ENCODE measurements at regions not wholly inside any gene's neighbourhood (a gene's known extent, or its start where the extent isn't known, plus 50 kb on each side); places are given as distances from the start of the nearest gene placed in this dataset.

DNA sequence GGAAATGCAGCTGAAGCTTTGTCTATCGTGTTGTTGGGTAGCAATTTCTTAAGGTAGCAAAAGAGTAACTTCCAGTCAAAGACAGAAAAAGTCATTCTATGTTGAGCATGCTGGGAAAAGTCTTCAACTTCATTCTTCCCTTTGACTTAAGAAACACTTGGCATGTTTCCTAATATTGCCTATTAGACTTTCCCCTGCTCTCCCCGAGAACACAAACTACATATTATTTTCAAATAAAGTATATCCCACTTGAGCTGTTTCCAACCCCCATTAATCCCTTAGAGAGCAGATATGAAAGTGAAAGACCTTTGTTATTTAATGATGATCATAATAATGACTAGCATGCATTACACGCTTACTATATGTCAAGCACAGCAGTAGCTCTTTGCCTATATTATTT lies 136.0 kb upstream of the SPOPL start:
- Histone ChIP-seq H4K20me1 (ENCODE audit: insufficient read depth, low read length) (no peaks in the 10 kb centered on the region), H3K27ac (ENCODE audit: low read depth, low read length) (no peak overlapping the region), H3K27me3 (ENCODE audit: insufficient read depth, low read length) (no peaks in the 10 kb centered on the region), H3K9ac (ENCODE audit: low read length) (no peak overlapping the region), H3K36me3 (ENCODE audit: insufficient read depth, low read length) (no peaks in the 10 kb centered on the region), H3K79me2 (ENCODE audit: insufficient read depth, low read length) (no peaks in the 10 kb centered on the region), H3K4me1 (ENCODE audit: insufficient read depth, low read length) (no peaks in the 10 kb centered on the region), H3K4me2 (ENCODE audit: low read length) (no peak overlapping the region), H2AFZ (ENCODE audit: low read depth, low read length) (no peak overlapping the region), H3K9me3 (ENCODE audit: insufficient read depth, low read depth, low read length) (no peaks in the 10 kb centered on the region), H3K4me3 (ENCODE audit: insufficient read depth, low read depth, low read length) (no peak overlapping the region)
- no peak for FAIRE-seq
- H3K9me3 Mint-ChIP-seq (ENCODE audit: unreplicated experiment), result no peaks in the 10 kb centered on the region
- no peak overlapping the region for H3K4me3 Mint-ChIP-seq (ENCODE audit: unreplicated experiment)
- DNase-seq (ENCODE audit: low read depth), result no peak
- H3K36me3 Mint-ChIP-seq (ENCODE audit: low read depth, unreplicated experiment), result no peaks in the 10 kb centered on the region
- H3K4me1 Mint-ChIP-seq (ENCODE audit: low read depth, unreplicated experiment), result no peaks in the 10 kb centered on the region
- TF ChIP-seq, protein P1, sequence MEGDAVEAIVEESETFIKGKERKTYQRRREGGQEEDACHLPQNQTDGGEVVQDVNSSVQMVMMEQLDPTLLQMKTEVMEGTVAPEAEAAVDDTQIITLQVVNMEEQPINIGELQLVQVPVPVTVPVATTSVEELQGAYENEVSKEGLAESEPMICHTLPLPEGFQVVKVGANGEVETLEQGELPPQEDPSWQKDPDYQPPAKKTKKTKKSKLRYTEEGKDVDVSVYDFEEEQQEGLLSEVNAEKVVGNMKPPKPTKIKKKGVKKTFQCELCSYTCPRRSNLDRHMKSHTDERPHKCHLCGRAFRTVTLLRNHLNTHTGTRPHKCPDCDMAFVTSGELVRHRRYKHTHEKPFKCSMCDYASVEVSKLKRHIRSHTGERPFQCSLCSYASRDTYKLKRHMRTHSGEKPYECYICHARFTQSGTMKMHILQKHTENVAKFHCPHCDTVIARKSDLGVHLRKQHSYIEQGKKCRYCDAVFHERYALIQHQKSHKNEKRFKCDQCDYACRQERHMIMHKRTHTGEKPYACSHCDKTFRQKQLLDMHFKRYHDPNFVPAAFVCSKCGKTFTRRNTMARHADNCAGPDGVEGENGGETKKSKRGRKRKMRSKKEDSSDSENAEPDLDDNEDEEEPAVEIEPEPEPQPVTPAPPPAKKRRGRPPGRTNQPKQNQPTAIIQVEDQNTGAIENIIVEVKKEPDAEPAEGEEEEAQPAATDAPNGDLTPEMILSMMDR (IDR thresholded peaks at IDR 0.05; ENCODE audit: insufficient read depth, low read depth, low read length), result no peak
- TF ChIP-seq EZH2 (IDR thresholded peaks at IDR 0.05; ENCODE audit: insufficient read depth, low read length), result no peak
- no peak overlapping the region for H3K27ac Mint-ChIP-seq (ENCODE audit: unreplicated experiment)
- no peaks in the 10 kb centered on the region for H3K27me3 Mint-ChIP-seq (ENCODE audit: low read depth, unreplicated experiment)

DNA sequence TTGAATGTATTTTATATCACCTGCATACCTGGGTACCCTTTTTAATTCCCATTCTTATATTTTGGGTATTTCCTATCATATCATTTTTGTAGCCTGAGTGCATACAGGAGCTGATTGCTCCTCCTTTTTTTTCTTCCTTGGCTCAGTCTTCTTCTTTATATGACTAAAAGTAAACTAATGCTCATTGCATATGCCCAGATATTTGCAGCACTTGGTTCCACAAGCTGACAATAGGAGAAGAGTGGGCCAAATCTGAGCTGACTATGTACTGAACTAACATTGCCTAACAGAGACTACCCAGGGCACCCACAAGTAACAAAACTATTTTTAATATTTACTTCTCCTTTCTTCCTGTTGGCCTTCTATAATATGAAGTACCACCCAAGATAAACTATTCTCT lies 131.7 kb upstream of the SPOPL start:
- Histone ChIP-seq H3K79me2 (ENCODE audit: insufficient read depth, low read length) (no peaks in the 10 kb centered on the region), H3K4me1 (ENCODE audit: insufficient read depth, low read length) (no peaks in the 10 kb centered on the region), H3K9ac (ENCODE audit: low read length) (no peak overlapping the region), H3K36me3 (ENCODE audit: insufficient read depth, low read length) (no peaks in the 10 kb centered on the region), H3K9me3 (ENCODE audit: insufficient read depth, low read depth, low read length) (no peaks in the 10 kb centered on the region), H3K4me2 (ENCODE audit: low read length) (no peak overlapping the region), H4K20me1 (ENCODE audit: insufficient read depth, low read length) (no peaks in the 10 kb centered on the region), H3K27me3 (ENCODE audit: insufficient read depth, low read length) (no peaks in the 10 kb centered on the region), H3K27ac (ENCODE audit: low read depth, low read length) (no peak overlapping the region), H3K4me3 (ENCODE audit: insufficient read depth, low read depth, low read length) (no peak overlapping the region), H2AFZ (ENCODE audit: low read depth, low read length) (no peak overlapping the region)
- no peaks in the 10 kb centered on the region for H3K27me3 Mint-ChIP-seq (ENCODE audit: low read depth, unreplicated experiment)
- no peak overlapping the region for H3K27ac Mint-ChIP-seq (ENCODE audit: unreplicated experiment)
- TF ChIP-seq EZH2 (IDR thresholded peaks at IDR 0.05; ENCODE audit: insufficient read depth, low read length), result no peak
- TF ChIP-seq, protein P1 (IDR thresholded peaks at IDR 0.05; ENCODE audit: insufficient read depth, low read depth, low read length), result no peak
- no peak overlapping the region for H3K4me3 Mint-ChIP-seq (ENCODE audit: unreplicated experiment)
- peaks cover 2% of the 10 kb centered on the region for H3K9me3 Mint-ChIP-seq (ENCODE audit: unreplicated experiment)
- peaks cover 4% of the 10 kb centered on the region for H3K4me1 Mint-ChIP-seq (ENCODE audit: low read depth, unreplicated experiment)
- DNase-seq (ENCODE audit: low read depth) (no peak), FAIRE-seq (no peak)
- no peaks in the 10 kb centered on the region for H3K36me3 Mint-ChIP-seq (ENCODE audit: low read depth, unreplicated experiment)

DNA sequence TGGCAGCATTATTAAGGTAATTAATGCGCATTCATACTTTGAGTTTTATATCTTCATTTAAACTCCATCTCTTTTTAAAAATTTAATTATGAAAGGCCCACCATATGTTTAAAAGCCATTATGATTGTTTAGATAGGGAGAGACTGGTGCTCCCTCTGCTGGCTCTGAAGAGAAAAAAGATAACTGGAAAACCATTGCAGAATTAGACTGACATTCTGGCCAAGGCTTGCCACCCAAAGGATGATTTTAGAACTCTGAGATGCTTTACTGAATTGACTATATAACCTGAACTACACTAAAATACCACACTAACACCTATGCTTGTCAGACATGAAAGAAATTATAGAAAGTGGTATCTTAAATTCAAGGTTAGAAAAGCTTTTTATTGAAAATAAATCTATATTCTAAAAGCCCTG lies 127.6 kb upstream of the SPOPL start:
- H3K9ac ChIP-seq (ENCODE audit: low read length), result no peak overlapping the region
- DNase-seq (ENCODE audit: low read depth) (peak; percentile 29), FAIRE-seq (no peak)
- H3K4me1 ChIP-seq (ENCODE audit: insufficient read depth, low read length), result no peaks in the 10 kb centered on the region
- no peak overlapping the region for H2AFZ ChIP-seq (ENCODE audit: low read depth, low read length)
- H4K20me1 ChIP-seq (ENCODE audit: insufficient read depth, low read length), result no peaks in the 10 kb centered on the region
- H3K9me3 ChIP-seq (ENCODE audit: insufficient read depth, low read depth, low read length), result no peaks in the 10 kb centered on the region
- H3K79me2 ChIP-seq (ENCODE audit: insufficient read depth, low read length), result no peaks in the 10 kb centered on the region
- no peaks in the 10 kb centered on the region for H3K36me3 ChIP-seq (ENCODE audit: insufficient read depth, low read length)
- Mint-ChIP-seq H3K36me3 (ENCODE audit: low read depth, unreplicated experiment) (no peaks in the 10 kb centered on the region), H3K4me3 (ENCODE audit: unreplicated experiment) (no peak overlapping the region), H3K27ac (ENCODE audit: unreplicated experiment) (no peak overlapping the region), H3K9me3 (ENCODE audit: unreplicated experiment) (peaks cover 7% of the 10 kb centered on the region), H3K27me3 (ENCODE audit: low read depth, unreplicated experiment) (no peaks in the 10 kb centered on the region), H3K4me1 (ENCODE audit: low read depth, unreplicated experiment) (peaks cover 4% of the 10 kb centered on the region)
- no peak overlapping the region for H3K4me2 ChIP-seq (ENCODE audit: low read length)
- TF ChIP-seq, protein P1 (IDR thresholded peaks at IDR 0.05; ENCODE audit: insufficient read depth, low read depth, low read length), result peak; percentile 61
- TF ChIP-seq EZH2 (IDR thresholded peaks at IDR 0.05; ENCODE audit: insufficient read depth, low read length), result no peak
- H3K4me3 ChIP-seq (ENCODE audit: insufficient read depth, low read depth, low read length), result no peak overlapping the region
- no peak overlapping the region for H3K27ac ChIP-seq (ENCODE audit: low read depth, low read length)
- no peaks in the 10 kb centered on the region for H3K27me3 ChIP-seq (ENCODE audit: insufficient read depth, low read length)
